Mucosa of descending colon (tissue), 3 donors: ENCODE measurements at regions not wholly inside any gene's neighbourhood (a gene's known extent, or its start where the extent isn't known, plus 50 kb on each side); places are given as distances from the start of the nearest gene placed in this dataset.

Experiments used
- ATAC-seq: fragments of 200-7000 bp; cut with Tn5 transposase; one replicate; pipeline ENCODE4 v1.9.1; 2020; ENCODE audit warnings: mild to moderate bottlenecking, moderate library complexity
- DNase-seq, 3 donors: peaks; one replicate each; pipeline ENCODE4 v3.0.0-alpha.2; 2020
- H3K36me3 ChIP-seq: fragments of 200-600 bp; one replicate; pipeline ENCODE4 v1.8.0; 2021; ENCODE audit warnings: low read depth, mild to moderate bottlenecking
- H3K4me1 ChIP-seq: fragments of 200-600 bp; one replicate; pipeline ENCODE4 v1.8.0; 2021; ENCODE audit warnings: low read depth, mild to moderate bottlenecking
- H3K4me3 ChIP-seq: fragments of 200-600 bp; one replicate; pipeline ENCODE4 v1.8.0; 2021; ENCODE audit warnings: mild to moderate bottlenecking
- H3K9me3 ChIP-seq: fragments of 200-600 bp; one replicate; pipeline ENCODE4 v1.8.0; 2021; ENCODE audit warnings: mild to moderate bottlenecking
- intact Hi-C, 2 donors: fragments of 100-400 bp; cut with DNase I in 1 of 2; cut with micrococcal nuclease in 1 of 2; formaldehyde crosslinking; loops; one replicate each; pipeline versions ENCODE4 v1.11.0 to v1.11.1; 2022; cut with DNase I, micrococcal nuclease
- TF ChIP-seq, protein P1 (sequence below): fragments of 200-600 bp; IDR thresholded peaks from one replicate; pipeline ENCODE4 v1.8.0; 2022; ENCODE audit warnings: antibody characterized with exemption, mild to moderate bottlenecking
- donor health status: DM: no; HTN: no; CAD: no; lungs with moderate emphysema.
- donor health status: DM: no; HTN: no; CAD: no.
- donor health status: DM: no; HTN: yes; CAD: no.

GRCh38 chr6:121616406-121616805, 181.0 kb downstream of the GJA1 start:
- no peaks in the 10 kb centered on the region for H3K4me1 ChIP-seq
- DNase-seq = no peak
- H3K4me3 ChIP-seq = no peak overlapping the region
- intact Hi-C loops = no loop called here
- no peaks in the 10 kb centered on the region for H3K9me3 ChIP-seq
- TF ChIP-seq, protein P1, sequence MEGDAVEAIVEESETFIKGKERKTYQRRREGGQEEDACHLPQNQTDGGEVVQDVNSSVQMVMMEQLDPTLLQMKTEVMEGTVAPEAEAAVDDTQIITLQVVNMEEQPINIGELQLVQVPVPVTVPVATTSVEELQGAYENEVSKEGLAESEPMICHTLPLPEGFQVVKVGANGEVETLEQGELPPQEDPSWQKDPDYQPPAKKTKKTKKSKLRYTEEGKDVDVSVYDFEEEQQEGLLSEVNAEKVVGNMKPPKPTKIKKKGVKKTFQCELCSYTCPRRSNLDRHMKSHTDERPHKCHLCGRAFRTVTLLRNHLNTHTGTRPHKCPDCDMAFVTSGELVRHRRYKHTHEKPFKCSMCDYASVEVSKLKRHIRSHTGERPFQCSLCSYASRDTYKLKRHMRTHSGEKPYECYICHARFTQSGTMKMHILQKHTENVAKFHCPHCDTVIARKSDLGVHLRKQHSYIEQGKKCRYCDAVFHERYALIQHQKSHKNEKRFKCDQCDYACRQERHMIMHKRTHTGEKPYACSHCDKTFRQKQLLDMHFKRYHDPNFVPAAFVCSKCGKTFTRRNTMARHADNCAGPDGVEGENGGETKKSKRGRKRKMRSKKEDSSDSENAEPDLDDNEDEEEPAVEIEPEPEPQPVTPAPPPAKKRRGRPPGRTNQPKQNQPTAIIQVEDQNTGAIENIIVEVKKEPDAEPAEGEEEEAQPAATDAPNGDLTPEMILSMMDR = no peak
- ATAC-seq = no peak
- no peaks in the 10 kb centered on the region for H3K36me3 ChIP-seq

DNA sequence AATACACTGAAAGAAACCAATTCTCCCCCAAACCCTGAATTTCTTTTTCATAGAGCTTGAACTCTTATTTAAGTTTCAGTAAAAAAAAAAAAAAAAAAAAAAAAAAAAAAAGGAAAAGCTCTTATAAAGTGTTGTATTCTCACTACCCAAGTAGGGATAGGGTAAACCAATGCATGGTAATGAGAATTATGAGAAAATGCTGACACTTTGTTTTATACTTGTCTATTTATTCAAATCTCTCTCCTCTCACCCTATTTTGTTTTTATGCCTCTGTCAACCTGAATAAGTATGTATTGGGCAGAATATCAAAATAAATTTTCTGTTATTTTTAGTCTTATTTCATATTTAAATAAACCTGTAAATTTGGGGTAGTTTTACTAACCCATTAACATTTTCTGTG, 181.9 kb downstream of the GJA1 start:
- no peaks in the 10 kb centered on the region for H3K4me1 ChIP-seq
- intact Hi-C loops = no loop called here
- H3K4me3 ChIP-seq = no peak overlapping the region
- no peaks in the 10 kb centered on the region for H3K36me3 ChIP-seq
- DNase-seq (no peak), ATAC-seq (no peak)
- TF ChIP-seq, protein P1 = no peak
- no peaks in the 10 kb centered on the region for H3K9me3 ChIP-seq

DNA sequence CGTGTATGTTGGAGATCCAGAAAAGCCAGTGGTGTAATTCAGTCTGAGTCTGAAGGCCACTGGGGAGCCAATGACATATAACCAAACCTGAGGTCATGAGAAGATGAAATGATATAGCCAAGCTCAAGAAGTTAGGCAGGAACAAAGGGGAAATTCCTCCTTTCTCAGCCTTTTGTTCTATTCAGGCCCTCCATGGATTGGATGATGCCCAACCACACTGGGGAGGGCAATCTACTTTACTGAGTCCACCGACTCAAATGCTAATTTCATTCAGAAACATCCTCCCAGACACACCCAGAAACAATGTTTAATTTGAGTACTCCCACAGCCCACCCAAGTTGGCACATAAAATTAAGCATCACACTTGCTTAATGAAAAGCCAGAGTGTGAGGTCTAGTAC, 183.6 kb downstream of the GJA1 start:
- DNase-seq (no peak), ATAC-seq (no peak)
- Histone ChIP-seq H3K9me3 (no peaks in the 10 kb centered on the region), H3K4me1 (no peaks in the 10 kb centered on the region), H3K36me3 (no peaks in the 10 kb centered on the region), H3K4me3 (no peak overlapping the region)
- TF ChIP-seq, protein P1 = no peak
- intact Hi-C loops = no loop called here

- intact Hi-C loops = no loop called here
These were observed 184.7 kb downstream of the GJA1 start for GRCh38 chr6:121619987-121620740.

DNA sequence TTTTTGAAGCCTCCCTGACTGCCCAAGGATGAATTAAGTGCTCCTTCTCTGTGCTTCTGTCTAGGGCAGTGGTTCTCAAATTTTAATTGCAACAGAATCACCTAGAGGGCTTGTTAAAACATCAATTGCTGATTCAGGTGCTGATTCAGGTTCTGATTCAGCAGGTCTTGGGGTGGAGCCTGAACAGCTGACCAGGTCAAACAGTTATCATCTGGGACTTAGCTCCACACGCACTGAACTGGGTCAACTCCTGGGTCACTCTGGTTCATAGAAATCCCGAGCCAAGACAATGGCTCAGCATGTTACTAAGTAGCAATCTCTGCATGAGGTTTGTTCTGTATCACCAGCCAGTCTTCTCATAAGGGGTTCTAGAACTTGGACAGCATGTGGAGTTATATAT, 192.3 kb downstream of the GJA1 start:
- Histone ChIP-seq H3K4me1 (no peaks in the 10 kb centered on the region), H3K36me3 (no peaks in the 10 kb centered on the region), H3K4me3 (no peak overlapping the region), H3K9me3 (peaks cover 7% of the 10 kb centered on the region)
- TF ChIP-seq, protein P1 = no peak
- intact Hi-C loops = no loop called here
- no peak for ATAC-seq
- DNase-seq = no peak

More at GRCh38 chr6:121619987-121620740, 184.7 kb downstream of the GJA1 start:
- Histone ChIP-seq H3K4me1 (no peaks in the 10 kb centered on the region), H3K9me3 (no peaks in the 10 kb centered on the region), H3K36me3 (no peaks in the 10 kb centered on the region), H3K4me3 (no peak overlapping the region)
- no peak for ATAC-seq
- TF ChIP-seq, protein P1 = no peak
- no peak for DNase-seq
